Astrocyte (in vitro differentiated cells and primary cell): ENCODE measurements at regions not wholly inside any gene's neighbourhood (a gene's known extent, or its start where the extent isn't known, plus 50 kb on each side); places are given as distances from the start of the nearest gene placed in this dataset.

Experiments used
- EZH2 ChIP-seq: IDR thresholded peaks from 2 replicates; pipeline ENCODE4 v1.6.1; 2012; ENCODE audit warnings: mild to moderate bottlenecking, low read length, inconsistent platforms; ENCODE audit not compliant: insufficient read depth
- TF ChIP-seq, protein P1 (sequence below): IDR thresholded peaks from 2 replicates; pipeline ENCODE4 v1.5.1; 2011; ENCODE audit warnings: low read depth, mild to moderate bottlenecking, inconsistent platforms, low read length, moderate library complexity; ENCODE audit not compliant: insufficient read depth

DNA sequence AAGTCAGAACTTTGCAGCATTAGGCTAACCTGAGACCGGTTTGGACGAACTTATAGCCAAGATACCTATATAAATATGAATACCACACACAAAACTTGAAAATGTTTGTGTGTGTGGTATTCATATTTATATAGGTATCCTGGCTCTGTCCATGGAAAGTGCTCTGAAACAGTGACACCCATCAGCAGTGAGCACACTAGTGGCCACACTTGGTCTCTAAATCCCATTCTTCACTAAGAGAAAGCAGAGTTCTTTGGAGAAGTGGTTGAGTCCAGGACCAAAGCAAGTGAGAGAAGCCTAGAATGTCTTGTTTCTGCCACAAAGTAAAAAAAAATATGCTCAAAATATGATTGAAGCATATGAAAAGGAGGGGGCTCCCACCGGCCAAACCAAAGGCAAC, 146.5 kb downstream of the TWIST2 start:
- TF ChIP-seq, protein P1, sequence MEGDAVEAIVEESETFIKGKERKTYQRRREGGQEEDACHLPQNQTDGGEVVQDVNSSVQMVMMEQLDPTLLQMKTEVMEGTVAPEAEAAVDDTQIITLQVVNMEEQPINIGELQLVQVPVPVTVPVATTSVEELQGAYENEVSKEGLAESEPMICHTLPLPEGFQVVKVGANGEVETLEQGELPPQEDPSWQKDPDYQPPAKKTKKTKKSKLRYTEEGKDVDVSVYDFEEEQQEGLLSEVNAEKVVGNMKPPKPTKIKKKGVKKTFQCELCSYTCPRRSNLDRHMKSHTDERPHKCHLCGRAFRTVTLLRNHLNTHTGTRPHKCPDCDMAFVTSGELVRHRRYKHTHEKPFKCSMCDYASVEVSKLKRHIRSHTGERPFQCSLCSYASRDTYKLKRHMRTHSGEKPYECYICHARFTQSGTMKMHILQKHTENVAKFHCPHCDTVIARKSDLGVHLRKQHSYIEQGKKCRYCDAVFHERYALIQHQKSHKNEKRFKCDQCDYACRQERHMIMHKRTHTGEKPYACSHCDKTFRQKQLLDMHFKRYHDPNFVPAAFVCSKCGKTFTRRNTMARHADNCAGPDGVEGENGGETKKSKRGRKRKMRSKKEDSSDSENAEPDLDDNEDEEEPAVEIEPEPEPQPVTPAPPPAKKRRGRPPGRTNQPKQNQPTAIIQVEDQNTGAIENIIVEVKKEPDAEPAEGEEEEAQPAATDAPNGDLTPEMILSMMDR, result no peak
- TF ChIP-seq EZH2, result no peak
